ENCODE measurements at regions not wholly inside any gene's neighbourhood (a gene's known extent, or its start where the extent isn't known, plus 50 kb on each side); places are given as distances from the start of the nearest gene placed in this dataset.

GRCh38 chr6:169047345-169047744 lies 206.3 kb downstream of the THBS2 start:
- Histone ChIP-seq H3K9me3 (ENCODE audit: low read depth, low read length) (no peaks in the 10 kb centered on the region), H3K27ac (no peak overlapping the region), H3K4me3 (no peak overlapping the region), H3K9ac (ENCODE audit: insufficient read length) (no peak overlapping the region), H3K36me3 (ENCODE audit: insufficient read depth, low read length) (no peaks in the 10 kb centered on the region)
- no peak for TF ChIP-seq FOXP2 (optimal IDR thresholded peaks at IDR 0.05; ENCODE audit: control extremely low read depth, extremely low read length, insufficient read depth)
- no peak for TF ChIP-seq EZH2 (IDR thresholded peaks at IDR 0.05)
- no peak for TF ChIP-seq POLR2AphosphoS5 (IDR thresholded peaks at IDR 0.05; ENCODE audit: borderline replicate concordance, low read depth, low read length)
- DNase-seq (ENCODE audit: low read depth, low spot score): no peak

- no peak for DNase-seq (ENCODE audit: low read depth, low spot score)
- Histone ChIP-seq H3K4me3 (no peak overlapping the region), H3K36me3 (ENCODE audit: insufficient read depth, low read length) (no peaks in the 10 kb centered on the region), H3K9ac (ENCODE audit: insufficient read length) (no peak overlapping the region), H3K9me3 (ENCODE audit: low read depth, low read length) (no peaks in the 10 kb centered on the region), H3K27ac (no peak overlapping the region)
- no peak for TF ChIP-seq EZH2 (IDR thresholded peaks at IDR 0.05)
- no peak for TF ChIP-seq POLR2AphosphoS5 (IDR thresholded peaks at IDR 0.05; ENCODE audit: borderline replicate concordance, low read depth, low read length)
- no peak for TF ChIP-seq FOXP2 (optimal IDR thresholded peaks at IDR 0.05; ENCODE audit: control extremely low read depth, extremely low read length, insufficient read depth)
Observed at GRCh38 chr6:169046483-169047192, 207.0 kb downstream of the THBS2 start.

GRCh38 chr6:169046021-169046420 lies 207.6 kb downstream of the THBS2 start:
- no peak for DNase-seq (ENCODE audit: low read depth, low spot score)
- Histone ChIP-seq H3K4me3 (no peak overlapping the region), H3K9me3 (ENCODE audit: low read depth, low read length) (no peaks in the 10 kb centered on the region), H3K36me3 (ENCODE audit: insufficient read depth, low read length) (no peaks in the 10 kb centered on the region), H3K9ac (ENCODE audit: insufficient read length) (no peak overlapping the region), H3K27ac (no peak overlapping the region)
- TF ChIP-seq FOXP2 (optimal IDR thresholded peaks at IDR 0.05; ENCODE audit: control extremely low read depth, extremely low read length, insufficient read depth) (no peak), POLR2AphosphoS5 (IDR thresholded peaks at IDR 0.05; ENCODE audit: borderline replicate concordance, low read depth, low read length) (no peak), EZH2 (IDR thresholded peaks at IDR 0.05) (no peak)

GRCh38 chr6:169045486-169045885 lies 208.2 kb downstream of the THBS2 start:
- DNase-seq (ENCODE audit: low read depth, low spot score): no peak
- Histone ChIP-seq H3K9ac (ENCODE audit: insufficient read length) (no peak overlapping the region), H3K4me3 (no peak overlapping the region), H3K36me3 (ENCODE audit: insufficient read depth, low read length) (no peaks in the 10 kb centered on the region), H3K27ac (no peak overlapping the region), H3K9me3 (ENCODE audit: low read depth, low read length) (no peaks in the 10 kb centered on the region)
- TF ChIP-seq FOXP2 (optimal IDR thresholded peaks at IDR 0.05; ENCODE audit: control extremely low read depth, extremely low read length, insufficient read depth): no peak
- TF ChIP-seq EZH2 (IDR thresholded peaks at IDR 0.05): no peak
- TF ChIP-seq POLR2AphosphoS5 (IDR thresholded peaks at IDR 0.05; ENCODE audit: borderline replicate concordance, low read depth, low read length): no peak

GRCh38 chr6:169044381-169045230 lies 209.0 kb downstream of the THBS2 start:
- no peak overlapping the region for H3K4me3 ChIP-seq
- H3K9ac ChIP-seq (ENCODE audit: insufficient read length): no peak overlapping the region
- no peaks in the 10 kb centered on the region for H3K36me3 ChIP-seq (ENCODE audit: insufficient read depth, low read length)
- no peak for TF ChIP-seq FOXP2 (optimal IDR thresholded peaks at IDR 0.05; ENCODE audit: control extremely low read depth, extremely low read length, insufficient read depth)
- no peaks in the 10 kb centered on the region for H3K9me3 ChIP-seq (ENCODE audit: low read depth, low read length)
- H3K27ac ChIP-seq: peak overlapping the region; percentile 62
- no peak for DNase-seq (ENCODE audit: low read depth, low spot score)

- no peak for TF ChIP-seq FOXP2 (optimal IDR thresholded peaks at IDR 0.05; ENCODE audit: control extremely low read depth, extremely low read length, insufficient read depth)
- TF ChIP-seq EZH2 (IDR thresholded peaks at IDR 0.05): no peak
- no peak for TF ChIP-seq POLR2AphosphoS5 (IDR thresholded peaks at IDR 0.05; ENCODE audit: borderline replicate concordance, low read depth, low read length)
- no peak overlapping the region for H3K4me3 ChIP-seq
- H3K9ac ChIP-seq (ENCODE audit: insufficient read length): no peak overlapping the region
- peaks cover 5% of the 10 kb centered on the region; the same call in 1 of the 2 replicates for H3K9me3 ChIP-seq (ENCODE audit: low read depth, low read length)
- no peaks in the 10 kb centered on the region for H3K36me3 ChIP-seq (ENCODE audit: insufficient read depth, low read length)
- H3K27ac ChIP-seq: no peak overlapping the region
- no peak for DNase-seq (ENCODE audit: low read depth, low spot score)
Observed at GRCh38 chr6:169042061-169042460, 211.6 kb downstream of the THBS2 start.

- no peaks in the 10 kb centered on the region for H3K36me3 ChIP-seq (ENCODE audit: insufficient read depth, low read length)
- H3K9me3 ChIP-seq (ENCODE audit: low read depth, low read length): peaks cover 5% of the 10 kb centered on the region; the same call in 1 of the 2 replicates
- no peak for DNase-seq (ENCODE audit: low read depth, low spot score)
- no peak overlapping the region for H3K27ac ChIP-seq
- TF ChIP-seq EZH2 (IDR thresholded peaks at IDR 0.05) (no peak), FOXP2 (optimal IDR thresholded peaks at IDR 0.05; ENCODE audit: control extremely low read depth, extremely low read length, insufficient read depth) (no peak), POLR2AphosphoS5 (IDR thresholded peaks at IDR 0.05; ENCODE audit: borderline replicate concordance, low read depth, low read length) (no peak)
- H3K9ac ChIP-seq (ENCODE audit: insufficient read length): no peak overlapping the region
- H3K4me3 ChIP-seq: no peak overlapping the region
Observed at GRCh38 chr6:169041078-169041477, 212.6 kb downstream of the THBS2 start.

- H3K9me3 ChIP-seq (ENCODE audit: low read depth, low read length): peaks cover 5% of the 10 kb centered on the region; the same call in 1 of the 2 replicates
- no peak overlapping the region for H3K9ac ChIP-seq (ENCODE audit: insufficient read length)
- no peak overlapping the region for H3K27ac ChIP-seq
- no peaks in the 10 kb centered on the region for H3K36me3 ChIP-seq (ENCODE audit: insufficient read depth, low read length)
- DNase-seq (ENCODE audit: low read depth, low spot score): no peak
- no peak overlapping the region for H3K4me3 ChIP-seq
- TF ChIP-seq POLR2AphosphoS5 (IDR thresholded peaks at IDR 0.05; ENCODE audit: borderline replicate concordance, low read depth, low read length) (no peak), EZH2 (IDR thresholded peaks at IDR 0.05) (no peak), FOXP2 (optimal IDR thresholded peaks at IDR 0.05; ENCODE audit: control extremely low read depth, extremely low read length, insufficient read depth) (no peak)
Observed at GRCh38 chr6:169038691-169039090, 215.0 kb downstream of the THBS2 start.
